H9 (cell line): ENCODE measurements at regions not wholly inside any gene's neighbourhood (a gene's known extent, or its start where the extent isn't known, plus 50 kb on each side); places are given as distances from the start of the nearest gene placed in this dataset.

Experiments
- DNase-seq: peaks from one replicate; pipeline ENCODE4 v3.0.0-alpha.2; 2017
- H2AFZ ChIP-seq: one replicate; pipeline ENCODE4 v1.6.1; 2013; ENCODE audit warnings: mild to moderate bottlenecking, low read length, control low read depth, moderate library complexity
- H2AK5ac ChIP-seq: 2 replicates; pipeline ENCODE4 v1.6.1; 2013; ENCODE audit warnings: low read length, control low read depth, mixed read lengths; ENCODE audit not compliant: insufficient read length
- H2BK120ac ChIP-seq: one replicate; pipeline ENCODE4 v1.6.1; 2013; ENCODE audit warnings: low read depth, mild to moderate bottlenecking, low read length, control low read depth, inconsistent platforms; ENCODE audit not compliant: poor library complexity, severe bottlenecking
- H2BK12ac ChIP-seq: 2 replicates; pipeline ENCODE4 v1.6.1; 2013; ENCODE audit warnings: low read length, control low read depth, mixed read lengths, low read depth; ENCODE audit not compliant: insufficient read length
- H2BK15ac ChIP-seq: 2 replicates; pipeline ENCODE4 v1.6.1; 2013; ENCODE audit warnings: low read depth, low read length, control low read depth
- H2BK20ac ChIP-seq: one replicate; pipeline ENCODE4 v1.6.1; 2013; ENCODE audit warnings: low read depth, mild to moderate bottlenecking, low read length, control low read depth, inconsistent platforms; ENCODE audit not compliant: poor library complexity, severe bottlenecking
- H2BK5ac ChIP-seq: 2 replicates; pipeline ENCODE4 v1.6.1; 2013; ENCODE audit warnings: low read length, control low read depth, mixed read lengths; ENCODE audit not compliant: insufficient read length
- H3K14ac ChIP-seq: 2 replicates; pipeline ENCODE4 v1.6.1; 2013; ENCODE audit warnings: low read length, control low read depth; ENCODE audit not compliant: insufficient read depth
- H3K18ac ChIP-seq: 2 replicates; pipeline ENCODE4 v1.6.1; 2013; ENCODE audit warnings: low read depth, mild to moderate bottlenecking, mixed read lengths, low read length, control low read depth; ENCODE audit not compliant: insufficient read length
- H3K23ac ChIP-seq: 2 replicates; pipeline ENCODE4 v1.6.1; 2013; ENCODE audit warnings: low read length, control low read depth, mixed read lengths, low read depth; ENCODE audit not compliant: insufficient read length
- H3K23me2 ChIP-seq: 2 replicates; pipeline ENCODE4 v1.6.1; 2013; ENCODE audit warnings: low read depth, mild to moderate bottlenecking, mixed read lengths, low read length, control low read depth; ENCODE audit not compliant: insufficient read length, poor library complexity, severe bottlenecking
- H3K27ac ChIP-seq: 2 replicates; pipeline ENCODE4 v1.5.1; 2013; ENCODE audit warnings: low read length, control low read depth, mixed read lengths, low read depth; ENCODE audit not compliant: insufficient read length
- H3K27me3 ChIP-seq: 2 replicates; pipeline ENCODE4 v1.6.1; 2013; ENCODE audit warnings: low read length, control low read depth, inconsistent platforms; ENCODE audit not compliant: insufficient read depth
- H3K4ac ChIP-seq: 2 replicates; pipeline ENCODE4 v1.6.1; 2013; ENCODE audit warnings: low read depth, mild to moderate bottlenecking, control low read depth, inconsistent platforms, low read length, moderate library complexity
- H3K4me1 ChIP-seq: 2 replicates; pipeline ENCODE4 v1.6.1; 2013; ENCODE audit warnings: low read length, control low read depth, inconsistent platforms; ENCODE audit not compliant: insufficient read depth
- H3K4me2 ChIP-seq: 2 replicates; pipeline ENCODE4 v1.6.1; 2013; ENCODE audit warnings: low read length, control low read depth, mixed read lengths; ENCODE audit not compliant: insufficient read length, insufficient read depth
- H3K56ac ChIP-seq: 2 replicates; pipeline ENCODE4 v1.6.1; 2013; ENCODE audit warnings: low read depth, mild to moderate bottlenecking, mixed read lengths, low read length, control low read depth; ENCODE audit not compliant: insufficient read length
- H3K79me1 ChIP-seq: 2 replicates; pipeline ENCODE4 v1.6.1; 2013; ENCODE audit warnings: low read depth, mild to moderate bottlenecking, moderate library complexity, low read length, control low read depth, inconsistent platforms; ENCODE audit not compliant: insufficient read depth, poor library complexity, severe bottlenecking
- H3K79me2 ChIP-seq: 2 replicates; pipeline ENCODE4 v1.6.1; 2013; ENCODE audit warnings: low read length, control low read depth, inconsistent platforms; ENCODE audit not compliant: insufficient read depth
- H3K9ac ChIP-seq: 2 replicates; pipeline ENCODE4 v1.6.1; 2013; ENCODE audit warnings: low read length, control low read depth, mixed read lengths; ENCODE audit not compliant: insufficient read length; ENCODE audit errors: extremely low read depth
- H3K9me3 ChIP-seq: one replicate; pipeline ENCODE4 v1.6.1; 2013; ENCODE audit warnings: low read depth, low read length, inconsistent platforms; ENCODE audit not compliant: control insufficient read depth
- H3T11ph ChIP-seq: one replicate; pipeline ENCODE4 v1.6.1; 2013; ENCODE audit warnings: mild to moderate bottlenecking, low read length, control low read depth, inconsistent platforms
- H4K20me1 ChIP-seq: one replicate; pipeline ENCODE4 v1.6.1; 2013; ENCODE audit not compliant: control insufficient read depth, insufficient read length, insufficient read depth
- H4K5ac ChIP-seq: 2 replicates; pipeline ENCODE4 v1.6.1; 2013; ENCODE audit warnings: low read depth, mild to moderate bottlenecking, mixed read lengths, low read length, control low read depth; ENCODE audit not compliant: insufficient read length
- H4K8ac ChIP-seq: replicated peaks from 2 replicates; pipeline ENCODE4 v1.6.1; 2013; ENCODE audit warnings: low read length, control low read depth, mixed read lengths, low read depth; ENCODE audit not compliant: insufficient read length
- H4K91ac ChIP-seq: 2 replicates; pipeline ENCODE4 v1.6.1; 2013; ENCODE audit warnings: low read depth, mild to moderate bottlenecking, moderate library complexity, mixed read lengths, low read length, control low read depth; ENCODE audit not compliant: insufficient read length
- H3K27ac Mint-ChIP-seq, 3 experiments: 2 replicates in 2 of 3; 3 replicates in 1 of 3; pipeline ENCODE4 v1.8.0; 2020 to 2021; ENCODE audit warnings: mixed read lengths in 3 of 3, mild to moderate bottlenecking in 1 of 3, moderate library complexity in 1 of 3
- H3K27me3 Mint-ChIP-seq: 2 replicates; pipeline ENCODE4 v1.8.0; 2021; ENCODE audit warnings: low read depth, mild to moderate bottlenecking, moderate library complexity, mixed read lengths
- H3K36me3 Mint-ChIP-seq, 3 experiments: 2 replicates in 2 of 3; 3 replicates in 1 of 3; pipeline ENCODE4 v1.8.0; 2020 to 2021; ENCODE audit warnings: low read depth in 3 of 3, mixed read lengths in 3 of 3; ENCODE audit not compliant: insufficient read depth in 1 of 3
- H3K4me1 Mint-ChIP-seq, 2 experiments: 2 replicates each; pipeline ENCODE4 v1.8.0; 2020; ENCODE audit warnings: mixed read lengths in 2 of 2
- H3K4me3 Mint-ChIP-seq, 2 experiments: 2 replicates in 1 of 2; 3 replicates in 1 of 2; pipeline ENCODE4 v1.8.0; 2020 to 2021; ENCODE audit warnings: mild to moderate bottlenecking in 2 of 2, mixed read lengths in 2 of 2, moderate library complexity in 1 of 2
- H3K9me3 Mint-ChIP-seq, 2 experiments: 2 replicates in 1 of 2; 3 replicates in 1 of 2; pipeline ENCODE4 v1.8.0; 2020; ENCODE audit warnings: mild to moderate bottlenecking in 2 of 2, mixed read lengths in 2 of 2, moderate library complexity in 1 of 2
- CTCF ChIP-seq: fragments of 200-600 bp; sonication (generic); conservative IDR thresholded peaks from 3 replicates; pipeline ENCODE4 v1.8.0; 2021; ENCODE audit warnings: antibody characterized with exemption, mild to moderate bottlenecking
- WGBS: extraction: QIAGEN DNeasy Blood & Tissue Kit; methylation state at CpG from one replicate; pipeline ENCODE4 v1.1.7; 2013; ENCODE audit warnings: missing lambda C conversion rate, low lambda C conversion rate, mixed read lengths; ENCODE audit not compliant: insufficient read length; ENCODE audit errors: extremely low coverage; 5-methylcytosine and 5-hydroxymethylcytosine counted together

- H3K4me1 Mint-ChIP-seq: no peaks in the 10 kb centered on the region; a peak in 1 of 4 replicates
- Histone ChIP-seq H3K9ac (no peak overlapping the region), H3K18ac (no peak overlapping the region), H3K4me2 (no peak overlapping the region), H3K56ac (no peak overlapping the region), H3K27me3 (no peaks in the 10 kb centered on the region), H3K14ac (no peak overlapping the region), H4K91ac (no peak overlapping the region), H2AFZ (no peak overlapping the region), H3T11ph (no peak overlapping the region), H2BK20ac (no peak overlapping the region), H4K8ac (no peak overlapping the region), H3K79me2 (no peaks in the 10 kb centered on the region), H3K4me1 (no peaks in the 10 kb centered on the region), H3K79me1 (no peaks in the 10 kb centered on the region), H2AK5ac (no peak overlapping the region), H2BK120ac (no peak overlapping the region), H2BK15ac (no peak overlapping the region), H2BK12ac (no peak overlapping the region), H3K27ac (no peak overlapping the region), H4K5ac (no peak overlapping the region), H3K23me2 (no peaks in the 10 kb centered on the region), H4K20me1 (no peaks in the 10 kb centered on the region), H3K23ac (no peak overlapping the region), H3K9me3 (peaks cover 17% of the 10 kb centered on the region), H2BK5ac (no peak overlapping the region), H3K4ac (no peak overlapping the region)
- DNase-seq: no peak
- peaks cover 25 to 28% of the 10 kb centered on the region in 2 experiments for H3K9me3 Mint-ChIP-seq
- no peak overlapping the region for H3K4me3 Mint-ChIP-seq
- no peak for TF ChIP-seq CTCF
- H3K27me3 Mint-ChIP-seq: peaks cover 5% of the 10 kb centered on the region; the same call in 1 of the 2 replicates
- no CpG with 5 or more reads among the region's 2 CpGs for WGBS
- H3K36me3 Mint-ChIP-seq: peaks cover 0 to 5% (median 5%) of the 10 kb centered on the region in 3 experiments; a peak in 5 of 7 replicates
- H3K27ac Mint-ChIP-seq: no peak overlapping the region
Measured at GRCh38 chr20:43284486-43284885, 94.8 kb upstream of the PTPRT start.
